ENCODE measurements at regions not wholly inside any gene's neighbourhood (a gene's known extent, or its start where the extent isn't known, plus 50 kb on each side); places are given as distances from the start of the nearest gene placed in this dataset.
A peak's percentile ranks its signal among the peaks of the same experiment; 100 is the strongest.
"Not testable (repeated sequence)": the region's sequence is repeated elsewhere in the genome, so short reads cannot be mapped to it uniquely, and the experiment has no call there.

DNA sequence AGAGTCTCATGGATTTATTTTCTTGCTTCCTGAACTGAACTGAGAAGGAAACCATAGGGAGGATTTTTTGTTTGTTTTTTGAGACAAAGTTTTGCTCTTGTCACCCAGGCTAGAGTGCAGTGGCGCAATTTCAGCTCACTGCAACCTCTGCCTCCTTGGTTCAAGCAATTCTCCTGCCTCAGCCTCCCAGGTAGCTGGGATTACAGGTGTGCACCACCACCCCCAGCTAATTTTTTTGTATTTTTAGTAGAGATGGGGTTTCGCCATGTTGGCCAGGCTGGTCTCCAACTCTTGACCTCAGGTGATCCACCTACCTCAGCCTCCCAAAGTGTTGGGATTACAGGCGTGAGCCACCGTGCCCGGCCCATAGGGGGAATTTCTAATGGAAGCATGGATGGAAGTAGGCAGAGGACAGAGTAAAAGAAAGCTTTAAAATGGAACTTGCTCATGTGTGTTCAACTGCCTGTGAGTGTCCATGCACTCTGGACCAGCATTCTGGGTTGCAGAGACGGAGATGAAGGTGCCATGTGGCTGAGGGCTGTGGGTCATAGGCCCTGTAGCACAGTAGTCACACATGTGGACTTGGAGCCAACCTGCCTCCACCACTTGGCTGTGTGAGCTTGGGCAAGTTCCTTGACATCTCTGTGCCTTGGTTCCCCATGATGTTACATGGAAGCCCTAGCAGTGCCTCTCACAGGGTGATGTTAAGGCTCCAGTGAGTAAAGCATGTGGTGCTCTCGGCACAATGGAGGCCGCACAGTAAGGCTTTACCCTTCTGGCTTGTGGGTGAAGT lies 68.5 kb upstream of the ID2 start:
- not testable (repeated sequence) for H2AK5ac ChIP-seq (ENCODE audit: low read depth, low read length); DNase-seq (ENCODE audit: low spot score); H2BK12ac ChIP-seq (ENCODE audit: low read length); H3K23ac ChIP-seq (ENCODE audit: low read depth, low read length, poor library complexity); H4K8ac ChIP-seq (ENCODE audit: low read depth, low read length); H3K4me1 ChIP-seq (ENCODE audit: control insufficient read depth in 2 of 2, insufficient read depth in 1 of 2, low read depth in 1 of 2, low read length in 2 of 2); H3K79me1 ChIP-seq (ENCODE audit: low read depth, low read length); H3K14ac ChIP-seq (ENCODE audit: low read length); H3K36me3 ChIP-seq (replicated peaks in 1 of 2; ENCODE audit: control insufficient read depth in 2 of 2, insufficient read depth in 2 of 2, low read length in 2 of 2); H3K9ac ChIP-seq (ENCODE audit: low read depth, low read length, poor library complexity); H3K4ac ChIP-seq (ENCODE audit: low read length); H2BK120ac ChIP-seq (ENCODE audit: low read depth, low read length); H3K9me3 ChIP-seq (replicated peaks in 1 of 2; ENCODE audit: control insufficient read depth in 2 of 2, insufficient read depth in 1 of 2, low read depth in 1 of 2, low read length in 2 of 2); H3K27me3 ChIP-seq (ENCODE audit: control insufficient read depth in 3 of 3, insufficient read depth in 3 of 3, low read depth in 1 of 3, low read length in 3 of 3); H2AFZ ChIP-seq (ENCODE audit: low read length); H3K27ac ChIP-seq (replicated peaks; ENCODE audit: low read length); H3K4me3 ChIP-seq (ENCODE audit: low read length in 2 of 2); H3K18ac ChIP-seq (ENCODE audit: low read length); H3K4me2 ChIP-seq (ENCODE audit: insufficient read depth, low read length, poor library complexity, severe bottlenecking); H2BK15ac ChIP-seq (ENCODE audit: low read length); H4K91ac ChIP-seq (ENCODE audit: low read depth, low read length, poor library complexity); H2BK5ac ChIP-seq (ENCODE audit: low read length)
- no CpG with 5 or more reads among the region's 8 CpGs for WGBS, 2 donors (ENCODE audit: extremely low coverage in 2 of 2, insufficient read length in 2 of 2, insufficient replicate concordance in 1 of 2)

DNA sequence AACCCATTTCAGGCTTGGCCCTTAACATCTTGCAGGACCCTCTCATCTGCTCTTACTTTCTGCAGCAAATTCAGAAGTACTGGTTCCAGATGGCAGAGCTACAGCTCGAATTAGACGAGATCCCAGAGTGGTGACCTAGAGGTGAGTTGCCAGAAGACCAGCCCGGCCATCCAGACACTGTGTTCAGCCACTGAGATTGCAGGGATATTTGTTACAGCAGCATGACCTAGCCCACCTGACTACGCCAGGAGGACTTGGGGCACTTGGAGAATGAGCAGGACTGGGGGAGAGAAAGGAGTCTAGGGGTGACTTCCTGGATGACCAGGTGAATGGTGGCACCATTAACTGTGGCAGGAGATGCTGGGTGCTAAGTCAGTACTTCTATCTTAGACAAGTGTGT lies 67.2 kb upstream of the ID2 start:
- peaks cover 0 to 2% (median 0%) of the 10 kb centered on the region in 3 experiments for H3K27me3 ChIP-seq (ENCODE audit: control insufficient read depth in 3 of 3, insufficient read depth in 3 of 3, low read depth in 1 of 3, low read length in 3 of 3)
- H3K4me2 ChIP-seq (ENCODE audit: insufficient read depth, low read length, poor library complexity, severe bottlenecking) = no peak overlapping the region
- no peak overlapping the region for H4K91ac ChIP-seq (ENCODE audit: low read depth, low read length, poor library complexity)
- no peak overlapping the region for H3K4ac ChIP-seq (ENCODE audit: low read length)
- WGBS, 2 donors (ENCODE audit: extremely low coverage in 2 of 2, insufficient read length in 2 of 2, insufficient replicate concordance in 1 of 2) = no CpG with 5 or more reads among the region's 4 CpGs
- H3K36me3 ChIP-seq (replicated peaks in 1 of 2; ENCODE audit: control insufficient read depth in 2 of 2, insufficient read depth in 2 of 2, low read length in 2 of 2) = no peaks in the 10 kb centered on the region
- no peak overlapping the region for H3K14ac ChIP-seq (ENCODE audit: low read length)
- peak overlapping the region; percentile 20 for H2AK5ac ChIP-seq (ENCODE audit: low read depth, low read length)
- H2BK15ac ChIP-seq (ENCODE audit: low read length) = peak overlapping the region; percentile 3
- DNase-seq (ENCODE audit: low spot score) = no peak
- no peak overlapping the region for H2BK120ac ChIP-seq (ENCODE audit: low read depth, low read length)
- H3K4me1 ChIP-seq (ENCODE audit: control insufficient read depth in 2 of 2, insufficient read depth in 1 of 2, low read depth in 1 of 2, low read length in 2 of 2) = no peaks in the 10 kb centered on the region
- no peak overlapping the region for H2AFZ ChIP-seq (ENCODE audit: low read length)
- H3K79me1 ChIP-seq (ENCODE audit: low read depth, low read length) = no peaks in the 10 kb centered on the region
- H3K9me3 ChIP-seq (replicated peaks in 1 of 2; ENCODE audit: control insufficient read depth in 2 of 2, insufficient read depth in 1 of 2, low read depth in 1 of 2, low read length in 2 of 2) = peaks cover 0 to 4% of the 10 kb centered on the region in 2 donors
- no peak overlapping the region for H2BK5ac ChIP-seq (ENCODE audit: low read length)
- no peak overlapping the region for H3K9ac ChIP-seq (ENCODE audit: low read depth, low read length, poor library complexity)
- no peak overlapping the region for H3K18ac ChIP-seq (ENCODE audit: low read length)
- H3K4me3 ChIP-seq (ENCODE audit: low read length in 2 of 2) = no peak overlapping the region
- H4K8ac ChIP-seq (ENCODE audit: low read depth, low read length) = peak overlapping the region; percentile 20
- no peak overlapping the region for H3K23ac ChIP-seq (ENCODE audit: low read depth, low read length, poor library complexity)
- no peak overlapping the region for H2BK12ac ChIP-seq (ENCODE audit: low read length)
- H3K27ac ChIP-seq (replicated peaks; ENCODE audit: low read length) = no peak overlapping the region

DNA sequence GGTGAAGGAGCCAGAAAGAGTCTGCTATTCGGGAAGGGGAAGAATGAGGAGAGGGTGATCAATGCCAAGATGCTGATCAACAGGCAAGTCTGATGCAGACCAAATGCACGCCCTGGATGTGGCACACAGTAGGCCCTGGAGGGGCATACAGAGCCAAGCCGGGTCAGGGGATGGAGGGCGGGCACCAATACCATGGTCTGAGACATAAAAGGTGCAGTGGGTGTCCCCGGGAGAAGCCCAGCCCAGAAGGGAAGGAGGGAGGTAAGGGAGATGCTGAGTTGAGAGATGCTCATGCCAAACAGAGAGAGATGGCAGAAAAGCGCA lies 66.6 kb upstream of the ID2 start:
- H2BK12ac ChIP-seq (ENCODE audit: low read length) = no peak overlapping the region
- peak overlapping the region; percentile 38 for H2AK5ac ChIP-seq (ENCODE audit: low read depth, low read length)
- no peak overlapping the region for H3K4me3 ChIP-seq (ENCODE audit: low read length in 2 of 2)
- H3K36me3 ChIP-seq (replicated peaks in 1 of 2; ENCODE audit: control insufficient read depth in 2 of 2, insufficient read depth in 2 of 2, low read length in 2 of 2) = no peaks in the 10 kb centered on the region
- no peak overlapping the region for H2BK120ac ChIP-seq (ENCODE audit: low read depth, low read length)
- no CpG with 5 or more reads among the region's 6 CpGs for WGBS, 2 donors (ENCODE audit: extremely low coverage in 2 of 2, insufficient read length in 2 of 2, insufficient replicate concordance in 1 of 2)
- no peak for DNase-seq (ENCODE audit: low spot score)
- H3K27me3 ChIP-seq (ENCODE audit: control insufficient read depth in 3 of 3, insufficient read depth in 3 of 3, low read depth in 1 of 3, low read length in 3 of 3) = peaks cover 0 to 2% (median 0%) of the 10 kb centered on the region in 3 experiments
- H2AFZ ChIP-seq (ENCODE audit: low read length) = no peak overlapping the region
- no peak overlapping the region for H3K23ac ChIP-seq (ENCODE audit: low read depth, low read length, poor library complexity)
- peak overlapping the region; percentile 54 for H3K18ac ChIP-seq (ENCODE audit: low read length)
- H3K27ac ChIP-seq (replicated peaks; ENCODE audit: low read length) = no peak overlapping the region
- H3K4me1 ChIP-seq (ENCODE audit: control insufficient read depth in 2 of 2, insufficient read depth in 1 of 2, low read depth in 1 of 2, low read length in 2 of 2) = no peaks in the 10 kb centered on the region
- H3K14ac ChIP-seq (ENCODE audit: low read length) = no peak overlapping the region
- H3K9me3 ChIP-seq (replicated peaks in 1 of 2; ENCODE audit: control insufficient read depth in 2 of 2, insufficient read depth in 1 of 2, low read depth in 1 of 2, low read length in 2 of 2) = peaks cover 0 to 4% of the 10 kb centered on the region in 2 donors
- no peak overlapping the region for H4K91ac ChIP-seq (ENCODE audit: low read depth, low read length, poor library complexity)
- H3K4me2 ChIP-seq (ENCODE audit: insufficient read depth, low read length, poor library complexity, severe bottlenecking) = no peak overlapping the region
- H3K79me1 ChIP-seq (ENCODE audit: low read depth, low read length) = no peaks in the 10 kb centered on the region
- no peak overlapping the region for H2BK5ac ChIP-seq (ENCODE audit: low read length)
- no peak overlapping the region for H3K9ac ChIP-seq (ENCODE audit: low read depth, low read length, poor library complexity)
- H3K4ac ChIP-seq (ENCODE audit: low read length) = no peak overlapping the region
- H4K8ac ChIP-seq (ENCODE audit: low read depth, low read length) = no peak overlapping the region
- no peak overlapping the region for H2BK15ac ChIP-seq (ENCODE audit: low read length)

DNA sequence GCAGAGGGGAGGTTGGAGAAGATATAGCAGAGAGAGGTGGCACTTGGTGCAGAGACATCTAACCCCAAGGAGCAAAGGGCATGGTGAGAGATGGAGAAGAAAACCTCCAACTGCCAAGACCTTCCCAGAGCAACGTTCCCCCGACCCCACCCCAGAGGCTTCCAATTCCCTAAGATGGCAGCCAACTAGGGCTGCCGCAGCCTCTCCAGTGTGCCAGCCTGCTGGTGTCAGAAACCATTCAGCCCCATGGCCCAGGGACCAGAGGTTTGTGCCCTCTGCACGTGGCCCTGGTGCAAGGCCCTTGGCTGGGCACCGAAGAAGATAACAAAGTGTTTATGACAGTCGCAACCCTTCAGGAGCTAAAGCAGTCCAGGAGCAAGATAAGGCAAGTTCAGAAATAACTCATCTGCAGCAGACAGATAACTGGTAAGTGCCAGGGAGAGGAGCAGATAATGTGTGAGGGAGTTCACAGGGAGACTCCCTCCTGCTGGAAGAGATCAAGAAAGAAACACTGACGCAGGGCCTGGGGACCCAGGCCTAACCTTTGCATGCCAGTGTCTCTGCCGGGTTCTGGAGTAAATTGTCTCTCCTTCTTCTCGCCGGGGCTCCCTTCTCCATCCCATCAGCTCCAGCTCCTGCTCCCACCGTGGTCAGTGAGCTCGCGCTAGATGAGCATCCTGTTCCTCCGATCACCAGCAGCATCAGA lies 66.1 kb upstream of the ID2 start:
- Histone ChIP-seq H2BK120ac (ENCODE audit: low read depth, low read length) (no peak overlapping the region), H2AK5ac (ENCODE audit: low read depth, low read length) (peak overlapping the region; percentile 38), H3K4me1 (ENCODE audit: control insufficient read depth in 2 of 2, insufficient read depth in 1 of 2, low read depth in 1 of 2, low read length in 2 of 2) (no peaks in the 10 kb centered on the region), H4K8ac (ENCODE audit: low read depth, low read length) (no peak overlapping the region), H3K9me3 (replicated peaks in 1 of 2; ENCODE audit: control insufficient read depth in 2 of 2, insufficient read depth in 1 of 2, low read depth in 1 of 2, low read length in 2 of 2) (peaks cover 0 to 4% of the 10 kb centered on the region in 2 donors), H3K36me3 (replicated peaks in 1 of 2; ENCODE audit: control insufficient read depth in 2 of 2, insufficient read depth in 2 of 2, low read length in 2 of 2) (no peaks in the 10 kb centered on the region), H3K27me3 (ENCODE audit: control insufficient read depth in 3 of 3, insufficient read depth in 3 of 3, low read depth in 1 of 3, low read length in 3 of 3) (no peaks in the 10 kb centered on the region), H2BK12ac (ENCODE audit: low read length) (no peak overlapping the region), H2BK5ac (ENCODE audit: low read length) (no peak overlapping the region), H3K23ac (ENCODE audit: low read depth, low read length, poor library complexity) (no peak overlapping the region), H3K4me2 (ENCODE audit: insufficient read depth, low read length, poor library complexity, severe bottlenecking) (no peak overlapping the region), H3K9ac (ENCODE audit: low read depth, low read length, poor library complexity) (no peak overlapping the region), H3K4me3 (ENCODE audit: low read length in 2 of 2) (no peak overlapping the region), H3K79me1 (ENCODE audit: low read depth, low read length) (no peaks in the 10 kb centered on the region), H3K27ac (replicated peaks; ENCODE audit: low read length) (no peak overlapping the region), H4K91ac (ENCODE audit: low read depth, low read length, poor library complexity) (no peak overlapping the region), H3K18ac (ENCODE audit: low read length) (peak overlapping the region; percentile 17), H2AFZ (ENCODE audit: low read length) (no peak overlapping the region), H3K4ac (ENCODE audit: low read length) (no peak overlapping the region), H2BK15ac (ENCODE audit: low read length) (no peak overlapping the region), H3K14ac (ENCODE audit: low read length) (no peak overlapping the region)
- no peak for DNase-seq (ENCODE audit: low spot score)
- no CpG with 5 or more reads among the region's 14 CpGs for WGBS, 2 donors (ENCODE audit: extremely low coverage in 2 of 2, insufficient read length in 2 of 2, insufficient replicate concordance in 1 of 2)

Measured in neuronal stem cell (in vitro differentiated cells).